ENCODE measurements at regions not wholly inside any gene's neighbourhood (a gene's known extent, or its start where the extent isn't known, plus 50 kb on each side); places are given as distances from the start of the nearest gene placed in this dataset.

DNA sequence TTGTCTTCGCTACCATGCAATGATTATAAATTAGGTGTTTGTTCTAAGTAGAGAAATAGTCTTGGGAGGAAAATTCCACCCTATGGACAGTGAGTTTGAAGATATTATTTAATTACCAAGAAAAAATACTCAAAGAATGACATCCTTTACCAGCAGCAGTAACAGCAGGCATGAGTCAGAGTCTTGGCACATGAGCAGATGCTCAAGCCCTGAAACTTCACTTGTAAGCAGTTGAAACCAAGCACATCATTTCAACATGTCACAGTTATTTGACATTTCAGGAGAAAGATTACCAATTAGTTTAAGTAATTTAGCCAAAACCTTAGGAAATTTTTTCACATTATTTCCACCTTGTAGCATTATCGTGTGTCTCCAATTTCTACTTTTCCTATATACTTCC is 99.2 kb downstream of the C12orf50 start:
- DNase-seq (ENCODE audit: low read depth): peak; percentile 60

DNA sequence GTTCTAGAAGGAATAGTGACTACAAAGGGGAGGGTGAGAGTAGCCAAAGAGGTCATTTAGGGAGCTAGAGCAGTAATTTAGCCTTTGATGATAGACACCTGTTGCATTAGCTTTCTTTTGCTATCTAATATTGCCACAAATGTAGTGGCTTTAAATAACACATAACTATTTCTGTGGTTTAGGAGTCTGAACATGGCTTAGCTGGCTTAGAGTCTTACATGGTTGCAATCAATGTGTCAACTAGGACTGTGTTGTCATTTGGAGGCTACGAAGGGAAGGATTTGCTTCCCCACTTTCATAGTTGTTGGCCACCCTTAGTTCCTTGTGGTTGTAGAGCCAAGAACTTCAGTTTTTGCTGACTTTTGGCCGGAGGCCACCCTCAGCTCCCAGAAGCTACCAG is 99.9 kb downstream of the C12orf50 start:
- no peak for DNase-seq (ENCODE audit: low read depth)

DNA sequence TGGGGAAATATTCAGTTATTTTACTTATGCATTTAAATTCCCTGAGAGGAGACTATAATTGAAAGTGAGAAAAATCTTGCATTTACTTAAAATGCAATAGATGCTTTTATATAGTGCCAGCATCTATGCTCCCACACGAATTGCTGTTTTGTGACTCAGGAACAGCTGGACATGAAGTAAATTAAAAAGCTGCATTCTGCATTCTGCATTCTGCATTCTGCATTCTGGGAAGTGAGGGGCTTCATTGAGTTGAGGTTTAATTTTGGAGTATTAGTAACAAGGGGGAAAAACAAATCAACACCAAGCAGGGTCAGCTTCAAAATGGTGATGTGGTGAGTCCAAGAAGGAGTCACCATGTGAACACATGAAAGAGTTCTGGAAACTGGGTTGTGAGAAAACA is 101.2 kb downstream of the C12orf50 start:
- DNase-seq (ENCODE audit: low read depth): no peak

GRCh38 chr12:87925021-87925420 is 104.2 kb downstream of the C12orf50 start:
- DNase-seq (ENCODE audit: low read depth): no peak

GRCh38 chr12:87924149-87924548 is 105.1 kb downstream of the C12orf50 start:
- no peak for DNase-seq (ENCODE audit: low read depth)

GRCh38 chr12:87923361-87923760 is 105.8 kb downstream of the C12orf50 start:
- no peak for DNase-seq (ENCODE audit: low read depth)

- DNase-seq (ENCODE audit: low read depth): no peak
These were observed 106.5 kb downstream of the C12orf50 start for GRCh38 chr12:87922736-87923135.

DNA sequence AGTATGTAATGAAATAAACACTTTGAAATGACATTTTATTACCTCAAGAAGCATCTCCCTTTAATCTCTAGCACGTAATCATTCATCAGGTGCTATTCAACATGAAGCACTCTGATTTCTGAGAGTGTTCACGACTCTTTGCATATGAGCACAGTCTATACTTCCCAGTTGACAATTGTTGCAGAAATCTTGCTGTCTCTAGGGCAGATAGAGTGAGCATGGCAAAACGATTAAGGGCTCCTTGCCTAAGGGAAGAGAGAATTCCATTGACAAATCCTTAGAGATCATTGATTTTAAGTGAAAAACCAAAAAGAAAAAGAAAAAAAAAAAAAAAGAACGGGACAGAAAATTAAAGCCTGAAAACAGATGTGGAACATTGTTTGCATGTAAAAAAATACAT is 107.6 kb downstream of the C12orf50 start:
- DNase-seq (ENCODE audit: low read depth): no peak

DNA sequence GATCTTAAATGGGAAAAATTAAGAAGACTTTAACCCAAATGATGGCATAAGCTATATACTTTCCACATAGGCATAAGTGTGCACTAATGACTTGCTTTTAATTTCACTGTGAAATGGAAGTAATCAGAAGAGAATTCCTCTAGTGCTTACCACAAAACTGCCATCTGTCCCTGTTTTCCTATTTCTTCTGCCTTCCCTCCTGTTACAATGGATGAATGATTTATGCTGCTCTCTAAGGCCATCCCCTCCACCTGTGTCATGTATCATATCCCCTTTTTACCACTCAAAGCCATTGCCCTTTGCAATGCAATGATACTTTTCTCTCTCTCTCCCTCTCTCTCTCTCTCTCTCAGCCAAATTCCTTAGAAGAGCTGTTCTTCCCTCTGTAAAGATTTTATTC is 109.1 kb downstream of the C12orf50 start:
- DNase-seq (ENCODE audit: low read depth): no peak

GRCh38 chr12:87901457-87901856 is 127.7 kb downstream of the C12orf50 start:
- no peak for DNase-seq (ENCODE audit: low read depth)

DNA sequence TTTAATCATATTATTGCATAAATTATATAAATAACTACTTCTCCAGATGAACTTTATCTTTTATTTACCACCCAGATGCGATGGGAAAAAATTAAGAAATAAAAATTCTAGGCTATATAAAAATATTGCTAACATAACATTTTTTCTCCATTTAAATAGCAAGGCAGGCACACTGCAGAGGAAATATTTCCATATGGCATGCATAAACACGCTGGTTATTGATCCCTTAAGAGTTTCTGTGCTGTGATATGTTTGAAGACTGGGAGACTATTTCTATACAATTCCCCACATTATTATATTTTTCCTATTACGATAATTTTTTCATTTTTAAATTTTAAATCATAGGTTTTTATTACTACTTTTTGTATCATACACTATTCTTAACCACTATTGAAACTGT is 131.5 kb downstream of the C12orf50 start:
- DNase-seq (ENCODE audit: low read depth): no peak

- DNase-seq (ENCODE audit: low read depth): no peak
These were observed 145.4 kb downstream of the C12orf50 start for GRCh38 chr12:87883806-87884205.

DNA sequence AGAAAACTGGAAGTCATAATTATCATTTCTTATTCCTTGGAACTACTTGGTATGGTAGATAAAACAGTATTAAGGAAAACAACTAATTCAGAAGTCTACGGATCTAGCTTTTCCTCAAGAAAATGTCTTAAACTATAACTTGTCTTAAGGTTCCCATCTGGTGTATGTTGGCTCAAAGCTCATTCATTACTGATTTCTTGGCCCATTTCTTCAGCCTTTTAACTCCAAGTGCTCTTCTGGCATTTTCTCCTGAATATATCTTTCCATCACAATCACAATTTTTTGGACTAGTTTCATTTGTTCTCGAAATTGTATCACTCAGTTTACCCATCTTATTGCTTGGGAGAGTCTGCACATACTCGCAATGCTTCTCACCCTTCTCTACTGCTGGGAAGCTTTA is 150.1 kb downstream of the C12orf50 start:
- DNase-seq (ENCODE audit: low read depth): no peak

DNA sequence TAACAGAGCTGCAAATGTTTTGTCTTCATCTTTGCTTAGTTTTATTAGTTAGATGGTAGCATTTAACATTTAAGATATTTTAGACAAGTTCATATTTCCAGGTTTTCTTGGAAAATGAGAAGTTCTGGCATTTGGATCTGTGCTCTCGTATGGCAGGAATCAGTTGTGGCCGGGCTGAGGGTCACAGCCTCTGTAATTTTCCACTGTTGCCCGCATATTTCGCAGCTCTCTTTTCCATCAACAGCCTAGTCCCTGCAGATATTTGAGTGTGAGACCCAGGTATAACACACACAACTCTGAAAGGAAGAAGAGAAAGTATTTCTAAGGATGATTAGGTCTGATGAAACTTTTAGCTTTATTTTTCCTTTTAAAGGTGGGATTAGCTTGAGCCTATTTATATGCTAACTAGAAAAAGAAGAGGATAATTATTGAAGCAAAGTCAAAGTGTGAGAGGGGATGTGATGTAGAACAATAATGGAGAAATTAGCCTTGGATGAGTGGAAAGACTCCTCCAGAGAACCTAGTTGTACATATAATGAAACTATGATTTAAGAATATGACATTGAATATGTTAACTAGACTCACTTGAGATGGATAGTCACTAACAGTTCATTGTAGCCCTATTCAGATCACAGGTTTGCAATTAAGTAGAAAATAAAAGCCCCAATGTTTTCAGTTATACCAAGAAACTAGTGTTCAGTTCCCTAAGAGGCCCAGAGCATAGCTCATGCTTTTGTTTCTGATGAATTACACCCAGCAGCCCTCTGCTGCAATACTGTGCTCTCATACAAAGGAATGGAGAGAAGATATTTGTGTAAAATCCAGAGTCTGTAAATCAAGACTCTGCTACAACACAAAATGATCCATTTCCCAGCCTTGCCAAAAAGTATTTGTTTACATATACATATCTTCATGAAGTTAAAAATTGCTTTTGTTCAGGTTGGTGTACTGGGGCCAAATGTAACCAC is 158.4 kb downstream of the C12orf50 start:
- DNase-seq (ENCODE audit: low read depth): no peak

DNA sequence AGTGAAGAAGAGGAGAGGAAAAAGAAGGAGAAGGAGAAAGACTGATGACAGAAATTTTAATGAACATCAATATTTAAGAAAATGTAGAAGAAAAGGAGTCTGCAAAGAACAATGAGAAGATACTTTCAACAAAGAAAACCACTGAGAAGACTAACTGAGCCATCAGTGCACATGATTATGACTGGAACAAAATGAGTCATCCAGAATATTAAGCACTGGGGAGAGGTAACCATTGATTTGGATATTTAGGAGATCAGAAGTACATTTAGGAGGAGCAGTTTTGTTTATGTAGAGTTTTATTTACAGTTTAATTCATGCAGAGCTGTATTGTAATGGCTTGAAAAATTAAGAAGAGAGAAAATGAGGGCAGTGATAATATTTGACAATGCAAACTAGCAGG is 159.1 kb downstream of the C12orf50 start:
- no peak for DNase-seq (ENCODE audit: low read depth)

GRCh38 chr12:87866578-87867292 is 162.5 kb downstream of the C12orf50 start:
- no peak for DNase-seq (ENCODE audit: low read depth)

DNA sequence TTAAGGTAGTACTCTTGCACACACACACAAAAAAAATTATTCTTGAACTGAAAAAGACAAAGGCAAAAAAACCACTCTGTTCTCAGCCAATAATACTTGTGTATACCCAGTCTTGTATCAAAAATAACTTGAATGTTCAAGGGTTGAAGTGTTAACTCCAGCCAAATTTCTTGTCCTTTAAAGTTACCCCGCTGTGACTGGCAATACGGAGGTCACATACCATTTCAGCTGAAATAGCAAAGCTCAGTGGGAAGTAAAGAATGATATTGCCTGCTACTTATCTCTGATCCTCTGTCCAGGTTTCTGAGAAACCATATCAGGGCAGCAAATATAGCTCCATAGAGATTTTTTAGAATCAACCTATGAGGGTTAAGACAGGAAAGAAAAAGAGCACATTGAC is 167.4 kb downstream of the C12orf50 start:
- no peak for DNase-seq (ENCODE audit: low read depth)

- DNase-seq (ENCODE audit: low read depth): no peak
These were observed 175.7 kb downstream of the C12orf50 start for GRCh38 chr12:87853448-87854003.

DNA sequence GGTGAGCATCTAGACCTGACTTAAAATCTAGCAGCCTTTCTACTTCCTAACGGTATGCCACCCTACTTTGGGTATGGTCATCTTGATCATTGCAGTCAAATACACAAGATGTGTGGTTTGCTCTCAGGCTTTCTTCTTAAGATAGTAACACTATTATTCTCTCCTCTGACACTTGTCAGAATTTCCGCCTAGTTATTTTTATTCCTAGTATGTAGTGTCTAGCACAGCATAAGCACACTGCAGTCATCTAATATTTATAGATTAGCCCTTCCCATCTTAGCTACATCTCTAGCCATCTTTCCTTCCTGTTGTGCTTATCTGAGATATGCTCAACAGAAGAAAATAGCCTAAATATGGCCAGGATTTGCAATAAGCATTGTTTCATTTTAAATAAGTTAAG is 180.1 kb downstream of the C12orf50 start:
- DNase-seq (ENCODE audit: low read depth): no peak

DNA sequence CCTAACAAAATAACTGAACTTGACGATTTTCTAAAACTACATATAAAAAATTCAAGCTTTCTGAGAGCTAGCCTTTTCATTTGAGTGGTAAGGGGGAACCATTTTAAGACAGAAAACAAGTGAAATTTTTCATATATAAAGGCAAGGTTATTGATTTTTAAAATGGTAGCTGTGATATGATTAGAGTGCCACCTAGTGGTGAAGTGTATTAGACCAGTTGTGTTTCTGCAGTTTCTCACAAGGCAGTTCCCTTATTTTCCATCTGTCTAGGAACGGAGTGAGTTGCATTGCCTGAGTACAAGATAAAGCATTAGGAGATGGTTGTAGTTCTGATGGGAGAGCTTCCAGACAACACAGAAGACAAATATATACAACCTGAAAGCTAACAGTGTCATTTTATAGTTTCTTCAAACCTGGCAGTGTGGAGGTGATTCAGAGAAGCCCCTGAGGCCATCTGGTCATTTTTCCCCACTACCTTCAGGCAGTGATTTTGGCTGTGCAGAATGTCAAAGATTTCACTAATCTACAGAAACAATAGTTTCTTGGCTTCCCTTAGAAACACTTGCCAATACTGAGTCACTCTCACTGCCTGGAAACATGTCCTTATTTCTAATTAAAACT is 180.8 kb downstream of the C12orf50 start:
- no peak for DNase-seq (ENCODE audit: low read depth)

GRCh38 chr12:87847147-87847546 is 182.1 kb downstream of the C12orf50 start:
- DNase-seq (ENCODE audit: low read depth): no peak

DNA sequence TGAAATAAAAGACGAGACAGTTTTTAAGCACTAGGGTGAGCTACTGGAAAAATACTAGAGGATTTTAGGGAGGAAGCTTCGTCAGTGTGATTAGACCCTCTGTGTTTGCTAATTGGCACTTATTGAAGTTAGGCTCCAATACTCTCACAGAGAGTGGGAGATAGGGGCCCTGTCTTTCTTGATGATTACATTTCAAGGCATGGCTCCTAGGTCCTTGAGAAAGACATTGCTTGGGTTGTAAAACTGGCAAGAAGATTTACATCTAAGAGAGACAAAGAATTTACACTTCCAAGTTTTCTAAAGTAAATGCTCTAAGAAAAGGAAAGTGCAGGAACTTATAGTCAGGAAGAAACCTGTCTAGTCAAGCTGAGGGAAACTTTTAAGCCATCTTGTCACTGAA is 183.2 kb downstream of the C12orf50 start:
- DNase-seq (ENCODE audit: low read depth): no peak

DNA sequence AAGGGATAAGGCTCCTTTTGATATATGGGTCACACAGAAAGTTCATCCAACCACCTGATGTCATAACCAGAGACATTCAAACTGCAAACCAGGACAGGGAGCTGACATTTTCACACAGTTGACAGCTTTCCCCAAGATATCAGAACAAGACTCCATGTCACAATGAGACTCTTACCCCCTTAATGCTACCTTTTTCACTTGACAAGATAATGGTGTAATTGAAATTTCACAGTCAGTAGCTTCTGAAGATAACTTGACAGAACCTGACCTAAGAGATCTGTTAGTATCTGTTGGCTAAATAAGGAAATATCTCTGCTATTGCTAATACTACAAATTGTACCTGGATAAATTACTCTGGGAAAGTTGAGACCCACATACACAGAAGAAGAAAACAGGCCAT is 187.3 kb downstream of the C12orf50 start:
- DNase-seq (ENCODE audit: low read depth): no peak
